WTC11 (cell line): ENCODE measurements at regions not wholly inside any gene's neighbourhood (a gene's known extent, or its start where the extent isn't known, plus 50 kb on each side); places are given as distances from the start of the nearest gene placed in this dataset.

Experiments used
- AFF4 ChIP-seq: sonication (generic); formaldehyde crosslinking; IDR thresholded peaks from 2 replicates; pipeline ENCODE4 v1.8.1; 2023; ENCODE audit warnings: mild to moderate bottlenecking, missing genetic modification reagents, borderline replicate concordance
- AR ChIP-seq: fragments of 250-450 bp; sonication (Bioruptor Pico); IDR thresholded peaks from 2 replicates; pipeline ENCODE4 v1.9.0; 2021; ENCODE audit warnings: mild to moderate bottlenecking
- ATF1 ChIP-seq: sonication (generic); formaldehyde crosslinking; IDR thresholded peaks from 2 replicates; pipeline ENCODE4 v1.8.1; 2023; ENCODE audit warnings: mild to moderate bottlenecking, moderate library complexity, missing genetic modification reagents
- ATF6 ChIP-seq: sonication (generic); formaldehyde crosslinking; IDR thresholded peaks from 2 replicates; pipeline ENCODE4 v1.8.1; 2023; ENCODE audit warnings: mild to moderate bottlenecking, missing genetic modification reagents
- CTCF ChIP-seq: fragments of 200-600 bp; IDR thresholded peaks from 2 replicates; pipeline ENCODE4 v1.8.0; 2022; ENCODE audit warnings: antibody characterized with exemption
- ESRRA ChIP-seq: sonication (generic); formaldehyde crosslinking; IDR thresholded peaks from 2 replicates; pipeline ENCODE4 v1.8.1; 2022; ENCODE audit warnings: mild to moderate bottlenecking, missing genetic modification reagents, borderline replicate concordance
- HMGXB4 ChIP-seq: sonication (generic); formaldehyde crosslinking; IDR thresholded peaks from 2 replicates; pipeline ENCODE4 v1.8.1; 2023; ENCODE audit warnings: mild to moderate bottlenecking, moderate library complexity, missing genetic modification reagents
- IRF2 ChIP-seq: sonication (generic); formaldehyde crosslinking; IDR thresholded peaks from 2 replicates; pipeline ENCODE4 v1.8.0; 2022; ENCODE audit warnings: low read depth, missing genetic modification reagents, borderline replicate concordance
- NFYB ChIP-seq: sonication (generic); formaldehyde crosslinking; conservative IDR thresholded peaks from 2 replicates; pipeline ENCODE4 v1.8.0; 2022; ENCODE audit warnings: low read depth, missing genetic modification reagents
- NR3C1 ChIP-seq: sonication (generic); formaldehyde crosslinking; conservative IDR thresholded peaks from 2 replicates; pipeline ENCODE4 v1.8.1; 2023; ENCODE audit warnings: low read depth, mild to moderate bottlenecking, missing genetic modification reagents
- PREB ChIP-seq: sonication (generic); formaldehyde crosslinking; IDR thresholded peaks from 2 replicates; pipeline ENCODE4 v1.8.1; 2022; ENCODE audit warnings: mild to moderate bottlenecking, missing genetic modification reagents, moderate library complexity, borderline replicate concordance
- TCF7 ChIP-seq: sonication (generic); formaldehyde crosslinking; IDR thresholded peaks from 2 replicates; pipeline ENCODE4 v1.8.0; 2022; ENCODE audit warnings: mild to moderate bottlenecking, low read depth, missing genetic modification reagents, moderate library complexity
- USF2 ChIP-seq: sonication (generic); formaldehyde crosslinking; IDR thresholded peaks from 2 replicates; pipeline ENCODE4 v1.8.1; 2023; ENCODE audit warnings: mild to moderate bottlenecking, missing genetic modification reagents, moderate library complexity

GRCh38 chr21:25186273-25186672, 421.0 kb downstream of the MRPL39 start:
- TF ChIP-seq PREB (CRISPR knock-in tag): no peak
- no peak for TF ChIP-seq ATF1
- TF ChIP-seq ESRRA (CRISPR knock-in tag): no peak
- no peak for TF ChIP-seq CTCF
- TF ChIP-seq ATF6: no peak
- no peak for TF ChIP-seq HMGXB4 (CRISPR knock-in tag)
- TF ChIP-seq NFYB (CRISPR knock-in tag): no peak
- TF ChIP-seq AFF4 (CRISPR knock-in tag): no peak
- no peak for TF ChIP-seq TCF7 (CRISPR knock-in tag)
- no peak for TF ChIP-seq IRF2
- TF ChIP-seq NR3C1 (CRISPR knock-in tag): no peak
- TF ChIP-seq AR (CRISPR knock-in tag): no peak
- TF ChIP-seq USF2 (CRISPR knock-in tag): no peak
